Liver (tissue), 8 donors: ENCODE measurements at regions not wholly inside any gene's neighbourhood (a gene's known extent, or its start where the extent isn't known, plus 50 kb on each side); places are given as distances from the start of the nearest gene placed in this dataset.

Experiments
- DNase-seq: peaks from one replicate; pipeline ENCODE4 v3.0.0-alpha.2; 2017; ENCODE audit warnings: low spot score
- H3K27ac ChIP-seq, 2 donors: one replicate each; pipeline ENCODE4 v1.7.0; 2013; ENCODE audit warnings: inconsistent platforms in 2 of 2, low read length in 2 of 2, control low read depth in 1 of 2, low read depth in 1 of 2, mild to moderate bottlenecking in 1 of 2
- H3K27me3 ChIP-seq, 4 donors: one replicate each; pipeline versions ENCODE4 v1.6.1 to v1.7.0; 2013; ENCODE audit warnings: low read length in 3 of 4, inconsistent platforms in 1 of 4, mild to moderate bottlenecking in 1 of 4, moderate library complexity in 1 of 4; ENCODE audit not compliant: control insufficient read depth in 4 of 4, insufficient read depth in 4 of 4
- H3K36me3 ChIP-seq, 4 donors: one replicate each; pipeline versions ENCODE4 v1.6.1 to v1.7.0; 2013; ENCODE audit warnings: low read length in 3 of 4, mild to moderate bottlenecking in 3 of 4, low read depth in 1 of 4, moderate library complexity in 1 of 4; ENCODE audit not compliant: control insufficient read depth in 4 of 4, insufficient read depth in 3 of 4
- H3K4me1 ChIP-seq, 4 donors: one replicate each; pipeline versions ENCODE4 v1.6.1 to v1.7.0; 2013; ENCODE audit warnings: low read length in 3 of 4, mild to moderate bottlenecking in 3 of 4, moderate library complexity in 1 of 4; ENCODE audit not compliant: control insufficient read depth in 4 of 4, insufficient read depth in 4 of 4
- H3K4me3 ChIP-seq, 3 donors: one replicate each; pipeline versions ENCODE4 v1.6.1 to v1.7.0; 2013; ENCODE audit warnings: low read length in 3 of 3, control low read depth in 1 of 3, low read depth in 1 of 3, mild to moderate bottlenecking in 1 of 3
- H3K9ac ChIP-seq, 2 donors: one replicate each; pipeline ENCODE4 v1.7.0; 2013; ENCODE audit warnings: low read length in 2 of 2, mild to moderate bottlenecking in 2 of 2, moderate library complexity in 2 of 2, control low read depth in 1 of 2, low read depth in 1 of 2
- H3K9me3 ChIP-seq, 4 donors: one replicate each; pipeline versions ENCODE4 v1.6.1 to v1.7.0; 2013; ENCODE audit warnings: low read length in 3 of 4; ENCODE audit not compliant: control insufficient read depth in 4 of 4
- FOXA1 ChIP-seq: IDR thresholded peaks from 2 replicates; pipeline ENCODE4 v1.6.1; 2016; ENCODE audit warnings: antibody characterized with exemption
- FOXA2 ChIP-seq: IDR thresholded peaks from 2 replicates; pipeline ENCODE4 v1.6.1; 2016; ENCODE audit warnings: antibody characterized with exemption
- HNF4A ChIP-seq, 2 donors: conservative IDR thresholded peaks; 2 replicates each; pipeline ENCODE4 v1.6.1; 2016; ENCODE audit warnings: antibody characterized with exemption in 2 of 2, mild to moderate bottlenecking in 2 of 2
- HNF4G ChIP-seq: IDR thresholded peaks from 2 replicates; pipeline ENCODE4 v1.6.1; 2016; ENCODE audit warnings: antibody characterized with exemption
- JUND ChIP-seq, 2 donors: IDR thresholded peaks; 2 replicates each; pipeline ENCODE4 v1.6.1; 2016; ENCODE audit warnings: antibody characterized with exemption in 2 of 2
- NR2F2 ChIP-seq: IDR thresholded peaks from 2 replicates; pipeline ENCODE4 v1.6.1; 2016; ENCODE audit warnings: antibody characterized with exemption
- RXRA ChIP-seq, 2 donors: IDR thresholded peaks; 2 replicates each; pipeline ENCODE4 v1.6.1; 2017 to 2018; ENCODE audit warnings: antibody characterized with exemption in 2 of 2, mild to moderate bottlenecking in 1 of 2
- SP1 ChIP-seq: IDR thresholded peaks from 2 replicates; pipeline ENCODE4 v1.6.1; 2018; ENCODE audit warnings: antibody characterized with exemption, mild to moderate bottlenecking
- YY1 ChIP-seq: IDR thresholded peaks from 2 replicates; pipeline ENCODE4 v1.6.1; 2016; ENCODE audit warnings: antibody characterized with exemption, mild to moderate bottlenecking
- WGBS: extraction: QIAGEN DNeasy Blood & Tissue Kit; methylation state at CpG from one replicate; pipeline ENCODE4 v1.1.7; 2013; 5-methylcytosine and 5-hydroxymethylcytosine counted together
- TF ChIP-seq, protein P1 (sequence below): fragments of 150-350 bp; IDR thresholded peaks from 2 replicates; pipeline ENCODE4 v1.5.1; 2017; ENCODE audit warnings: improper control_type of control experiment, low read depth, low read length; ENCODE audit not compliant: missing input control
- TF ChIP-seq, protein P2 (sequence below): IDR thresholded peaks from 2 replicates; pipeline ENCODE4 v1.6.1; 2016; ENCODE audit warnings: antibody characterized with exemption, mild to moderate bottlenecking
- TF ChIP-seq, protein P3 (sequence below): IDR thresholded peaks from 2 replicates; pipeline ENCODE4 v1.6.1; 2016; ENCODE audit warnings: antibody characterized with exemption
- TF ChIP-seq, protein P4 (sequence below): IDR thresholded peaks from 2 replicates; pipeline ENCODE4 v1.6.1; 2016; ENCODE audit warnings: antibody characterized with exemption
- TF ChIP-seq, protein P5 (sequence below): IDR thresholded peaks from 2 replicates; pipeline ENCODE4 v1.6.1; 2016; ENCODE audit warnings: antibody characterized with exemption
- donor health status: healthy.
- donor health status: healthy.
- donor health status: healthy.
- donor health status: healthy.
- donor health status: healthy.

DNA sequence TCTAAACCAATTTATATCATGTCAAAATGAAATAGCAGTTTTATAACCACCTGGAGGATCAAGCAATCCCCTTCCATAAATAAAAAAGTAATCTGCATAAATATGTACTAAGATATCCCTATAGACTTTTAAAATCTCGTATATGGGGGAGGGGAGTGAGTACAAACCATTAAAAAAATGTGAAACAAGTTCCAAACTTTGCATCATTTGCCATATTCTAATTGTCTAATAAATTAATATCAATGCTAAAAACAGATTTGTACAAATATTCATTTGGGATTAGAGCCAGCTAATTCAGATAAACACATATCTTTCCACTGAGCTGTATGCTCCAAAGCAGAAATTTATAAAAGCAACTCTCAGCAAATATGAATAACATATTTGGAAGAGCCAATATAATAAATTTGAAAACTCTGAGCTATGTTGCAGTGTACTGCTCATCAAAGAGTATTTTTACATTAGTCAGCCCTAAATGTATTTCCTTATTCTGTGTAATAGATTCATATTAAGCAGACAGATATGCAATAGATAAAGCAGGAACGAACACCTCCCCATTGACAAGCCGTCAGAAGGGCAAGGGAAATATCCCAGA lies 970.2 kb downstream of the EFNB2 start:
- WGBS, result 34% methylated on average over 3 of the region's 3 CpGs
- DNase-seq, result no peak
- no peaks in the 10 kb centered on the region for H3K4me1 ChIP-seq
- H3K27me3 ChIP-seq, result no peaks in the 10 kb centered on the region
- H3K9me3 ChIP-seq, result no peaks in the 10 kb centered on the region
- H3K27ac ChIP-seq, result no peak overlapping the region
- TF ChIP-seq, protein P1, sequence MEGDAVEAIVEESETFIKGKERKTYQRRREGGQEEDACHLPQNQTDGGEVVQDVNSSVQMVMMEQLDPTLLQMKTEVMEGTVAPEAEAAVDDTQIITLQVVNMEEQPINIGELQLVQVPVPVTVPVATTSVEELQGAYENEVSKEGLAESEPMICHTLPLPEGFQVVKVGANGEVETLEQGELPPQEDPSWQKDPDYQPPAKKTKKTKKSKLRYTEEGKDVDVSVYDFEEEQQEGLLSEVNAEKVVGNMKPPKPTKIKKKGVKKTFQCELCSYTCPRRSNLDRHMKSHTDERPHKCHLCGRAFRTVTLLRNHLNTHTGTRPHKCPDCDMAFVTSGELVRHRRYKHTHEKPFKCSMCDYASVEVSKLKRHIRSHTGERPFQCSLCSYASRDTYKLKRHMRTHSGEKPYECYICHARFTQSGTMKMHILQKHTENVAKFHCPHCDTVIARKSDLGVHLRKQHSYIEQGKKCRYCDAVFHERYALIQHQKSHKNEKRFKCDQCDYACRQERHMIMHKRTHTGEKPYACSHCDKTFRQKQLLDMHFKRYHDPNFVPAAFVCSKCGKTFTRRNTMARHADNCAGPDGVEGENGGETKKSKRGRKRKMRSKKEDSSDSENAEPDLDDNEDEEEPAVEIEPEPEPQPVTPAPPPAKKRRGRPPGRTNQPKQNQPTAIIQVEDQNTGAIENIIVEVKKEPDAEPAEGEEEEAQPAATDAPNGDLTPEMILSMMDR, result no peak
- TF ChIP-seq, protein P2, sequence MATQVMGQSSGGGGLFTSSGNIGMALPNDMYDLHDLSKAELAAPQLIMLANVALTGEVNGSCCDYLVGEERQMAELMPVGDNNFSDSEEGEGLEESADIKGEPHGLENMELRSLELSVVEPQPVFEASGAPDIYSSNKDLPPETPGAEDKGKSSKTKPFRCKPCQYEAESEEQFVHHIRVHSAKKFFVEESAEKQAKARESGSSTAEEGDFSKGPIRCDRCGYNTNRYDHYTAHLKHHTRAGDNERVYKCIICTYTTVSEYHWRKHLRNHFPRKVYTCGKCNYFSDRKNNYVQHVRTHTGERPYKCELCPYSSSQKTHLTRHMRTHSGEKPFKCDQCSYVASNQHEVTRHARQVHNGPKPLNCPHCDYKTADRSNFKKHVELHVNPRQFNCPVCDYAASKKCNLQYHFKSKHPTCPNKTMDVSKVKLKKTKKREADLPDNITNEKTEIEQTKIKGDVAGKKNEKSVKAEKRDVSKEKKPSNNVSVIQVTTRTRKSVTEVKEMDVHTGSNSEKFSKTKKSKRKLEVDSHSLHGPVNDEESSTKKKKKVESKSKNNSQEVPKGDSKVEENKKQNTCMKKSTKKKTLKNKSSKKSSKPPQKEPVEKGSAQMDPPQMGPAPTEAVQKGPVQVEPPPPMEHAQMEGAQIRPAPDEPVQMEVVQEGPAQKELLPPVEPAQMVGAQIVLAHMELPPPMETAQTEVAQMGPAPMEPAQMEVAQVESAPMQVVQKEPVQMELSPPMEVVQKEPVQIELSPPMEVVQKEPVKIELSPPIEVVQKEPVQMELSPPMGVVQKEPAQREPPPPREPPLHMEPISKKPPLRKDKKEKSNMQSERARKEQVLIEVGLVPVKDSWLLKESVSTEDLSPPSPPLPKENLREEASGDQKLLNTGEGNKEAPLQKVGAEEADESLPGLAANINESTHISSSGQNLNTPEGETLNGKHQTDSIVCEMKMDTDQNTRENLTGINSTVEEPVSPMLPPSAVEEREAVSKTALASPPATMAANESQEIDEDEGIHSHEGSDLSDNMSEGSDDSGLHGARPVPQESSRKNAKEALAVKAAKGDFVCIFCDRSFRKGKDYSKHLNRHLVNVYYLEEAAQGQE, result no peak
- TF ChIP-seq FOXA2 (no peak), NR2F2 (no peak), YY1 (no peak), JUND (IDR thresholded peaks at IDR 0.05) (no peak), RXRA (IDR thresholded peaks at IDR 0.05) (no peak), HNF4G (no peak), SP1 (no peak)
- TF ChIP-seq, protein P3, sequence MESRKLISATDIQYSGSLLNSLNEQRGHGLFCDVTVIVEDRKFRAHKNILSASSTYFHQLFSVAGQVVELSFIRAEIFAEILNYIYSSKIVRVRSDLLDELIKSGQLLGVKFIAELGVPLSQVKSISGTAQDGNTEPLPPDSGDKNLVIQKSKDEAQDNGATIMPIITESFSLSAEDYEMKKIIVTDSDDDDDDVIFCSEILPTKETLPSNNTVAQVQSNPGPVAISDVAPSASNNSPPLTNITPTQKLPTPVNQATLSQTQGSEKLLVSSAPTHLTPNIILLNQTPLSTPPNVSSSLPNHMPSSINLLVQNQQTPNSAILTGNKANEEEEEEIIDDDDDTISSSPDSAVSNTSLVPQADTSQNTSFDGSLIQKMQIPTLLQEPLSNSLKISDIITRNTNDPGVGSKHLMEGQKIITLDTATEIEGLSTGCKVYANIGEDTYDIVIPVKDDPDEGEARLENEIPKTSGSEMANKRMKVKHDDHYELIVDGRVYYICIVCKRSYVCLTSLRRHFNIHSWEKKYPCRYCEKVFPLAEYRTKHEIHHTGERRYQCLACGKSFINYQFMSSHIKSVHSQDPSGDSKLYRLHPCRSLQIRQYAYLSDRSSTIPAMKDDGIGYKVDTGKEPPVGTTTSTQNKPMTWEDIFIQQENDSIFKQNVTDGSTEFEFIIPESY, result no peak
- TF ChIP-seq, protein P4, sequence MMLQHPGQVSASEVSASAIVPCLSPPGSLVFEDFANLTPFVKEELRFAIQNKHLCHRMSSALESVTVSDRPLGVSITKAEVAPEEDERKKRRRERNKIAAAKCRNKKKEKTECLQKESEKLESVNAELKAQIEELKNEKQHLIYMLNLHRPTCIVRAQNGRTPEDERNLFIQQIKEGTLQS, result no peak
- H3K4me3 ChIP-seq, result no peak overlapping the region
- no peak overlapping the region for H3K9ac ChIP-seq
- no peaks in the 10 kb centered on the region for H3K36me3 ChIP-seq

DNA sequence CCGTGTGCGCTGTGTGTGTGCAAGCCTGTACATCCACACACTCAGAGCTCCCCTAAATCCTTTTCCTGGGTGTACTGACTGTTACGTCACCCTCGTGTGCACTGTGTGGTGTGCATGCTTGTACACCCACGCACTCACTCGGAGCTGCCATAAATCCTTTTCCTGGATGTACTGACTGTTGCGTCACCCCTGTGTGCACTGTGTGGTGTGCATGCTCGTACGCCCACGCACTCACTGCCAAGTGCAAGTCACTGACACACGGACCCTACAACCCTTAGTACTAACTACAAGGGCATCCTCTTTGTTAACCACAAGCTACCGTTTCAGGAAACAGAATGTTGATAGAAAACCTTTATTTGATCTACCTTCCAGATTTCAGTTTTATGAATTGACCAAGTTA lies 983.4 kb downstream of the EFNB2 start:
- Histone ChIP-seq H3K9me3 (peaks cover 0 to 5% (median 0%) of the 10 kb centered on the region in 4 donors), H3K4me1 (no peaks in the 10 kb centered on the region), H3K9ac (no peak overlapping the region), H3K27me3 (peaks cover 0 to 4% (median 0%) of the 10 kb centered on the region in 4 donors), H3K36me3 (no peaks in the 10 kb centered on the region), H3K4me3 (no peak overlapping the region), H3K27ac (no peak overlapping the region)
- DNase-seq, result no peak
- WGBS, result 72% methylated on average over 12 of the region's 12 CpGs
- TF ChIP-seq HNF4G, result no peak
- TF ChIP-seq, protein P3, result no peak
- TF ChIP-seq, protein P5, sequence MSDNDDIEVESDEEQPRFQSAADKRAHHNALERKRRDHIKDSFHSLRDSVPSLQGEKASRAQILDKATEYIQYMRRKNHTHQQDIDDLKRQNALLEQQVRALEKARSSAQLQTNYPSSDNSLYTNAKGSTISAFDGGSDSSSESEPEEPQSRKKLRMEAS, result no peak
- no peak for TF ChIP-seq NR2F2
- TF ChIP-seq SP1, result no peak
- TF ChIP-seq RXRA (IDR thresholded peaks at IDR 0.05), result no peak
- TF ChIP-seq, protein P2, result no peak
- no peak for TF ChIP-seq JUND (IDR thresholded peaks at IDR 0.05)
- TF ChIP-seq FOXA2, result no peak
- TF ChIP-seq HNF4A (conservative IDR thresholded peaks at IDR 0.05), result no peak
- TF ChIP-seq, protein P1, result no peak
- TF ChIP-seq FOXA1, result no peak
- no peak for TF ChIP-seq YY1
